ENCODE measurements at regions not wholly inside any gene's neighbourhood (a gene's known extent, or its start where the extent isn't known, plus 50 kb on each side); places are given as distances from the start of the nearest gene placed in this dataset.

DNA sequence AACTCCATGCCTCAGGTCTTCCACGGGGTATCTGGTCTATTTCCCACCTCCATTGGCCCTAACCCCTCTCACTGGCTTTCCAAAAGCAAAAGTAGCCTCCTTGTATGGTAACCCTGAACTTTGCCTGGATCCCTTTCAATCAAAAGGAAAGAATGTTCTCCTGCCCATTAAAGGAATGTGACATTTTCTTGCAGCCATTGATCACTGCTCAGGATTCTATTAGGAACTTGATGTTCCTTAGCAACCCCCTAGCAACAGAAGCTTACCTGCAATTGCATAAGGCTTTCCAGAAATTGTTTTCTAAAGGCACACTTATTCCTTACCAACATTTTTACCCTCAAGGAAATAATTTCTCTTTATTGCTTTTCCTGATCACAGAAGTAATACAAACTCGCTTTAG lies 91.4 kb upstream of the AGAP1 start:
- H3K4me1 ChIP-seq (ENCODE audit: control insufficient read depth, insufficient read depth, low read length), result no peaks in the 10 kb centered on the region
- H3K4me3 ChIP-seq (ENCODE audit: low read depth, low read length), result no peak overlapping the region
- no peaks in the 10 kb centered on the region for H3K27me3 ChIP-seq (ENCODE audit: control insufficient read depth, insufficient read depth, low read length)
- no peak overlapping the region for H3K9ac ChIP-seq (ENCODE audit: low read depth, low read length)
- H3K9me3 ChIP-seq (ENCODE audit: control insufficient read depth, insufficient read depth, low read length), result no peaks in the 10 kb centered on the region
- H3K36me3 ChIP-seq (ENCODE audit: control insufficient read depth, insufficient read depth, low read length), result no peaks in the 10 kb centered on the region

DNA sequence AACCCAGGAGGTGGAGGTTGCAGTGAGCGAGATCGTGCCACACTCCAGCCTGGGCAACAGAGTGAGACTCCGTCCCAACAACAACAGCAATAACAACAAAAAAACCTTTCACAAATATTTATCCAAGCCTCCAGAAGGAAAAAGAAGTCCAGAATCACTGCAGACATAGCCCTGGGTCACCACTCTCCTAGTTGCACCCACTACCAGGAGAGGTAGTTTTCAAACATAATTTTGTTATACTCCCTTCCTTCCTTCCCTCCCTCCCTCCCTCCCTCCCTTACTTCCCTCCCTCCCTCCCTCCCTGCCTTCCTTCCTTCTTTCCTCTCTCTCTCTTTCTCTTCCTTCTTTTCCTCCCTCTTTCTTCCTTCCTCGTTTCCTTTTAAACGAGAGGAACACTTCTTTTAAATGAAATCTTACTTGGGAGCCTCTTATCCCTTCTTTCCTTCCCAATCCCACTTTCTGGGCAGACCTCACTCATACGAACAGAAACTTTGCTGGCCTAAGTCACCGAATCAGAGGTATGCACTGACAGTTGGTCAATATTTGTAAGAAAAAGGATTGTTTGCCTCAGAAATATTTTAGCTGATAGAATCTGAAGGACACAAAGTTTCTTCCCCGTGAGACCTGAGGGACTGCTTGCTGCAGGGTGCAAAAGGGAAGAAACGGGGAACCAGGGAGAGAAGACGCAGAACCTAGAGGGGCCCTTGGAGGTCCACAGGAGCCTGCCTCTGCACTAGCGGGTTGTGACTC lies 88.1 kb upstream of the AGAP1 start:
- no peaks in the 10 kb centered on the region for H3K9me3 ChIP-seq (ENCODE audit: control insufficient read depth, insufficient read depth, low read length)
- H3K36me3 ChIP-seq (ENCODE audit: control insufficient read depth, insufficient read depth, low read length), result no peaks in the 10 kb centered on the region
- H3K4me1 ChIP-seq (ENCODE audit: control insufficient read depth, insufficient read depth, low read length), result no peaks in the 10 kb centered on the region
- no peak overlapping the region for H3K4me3 ChIP-seq (ENCODE audit: low read depth, low read length)
- H3K27me3 ChIP-seq (ENCODE audit: control insufficient read depth, insufficient read depth, low read length), result no peaks in the 10 kb centered on the region
- H3K9ac ChIP-seq (ENCODE audit: low read depth, low read length), result no peak overlapping the region

DNA sequence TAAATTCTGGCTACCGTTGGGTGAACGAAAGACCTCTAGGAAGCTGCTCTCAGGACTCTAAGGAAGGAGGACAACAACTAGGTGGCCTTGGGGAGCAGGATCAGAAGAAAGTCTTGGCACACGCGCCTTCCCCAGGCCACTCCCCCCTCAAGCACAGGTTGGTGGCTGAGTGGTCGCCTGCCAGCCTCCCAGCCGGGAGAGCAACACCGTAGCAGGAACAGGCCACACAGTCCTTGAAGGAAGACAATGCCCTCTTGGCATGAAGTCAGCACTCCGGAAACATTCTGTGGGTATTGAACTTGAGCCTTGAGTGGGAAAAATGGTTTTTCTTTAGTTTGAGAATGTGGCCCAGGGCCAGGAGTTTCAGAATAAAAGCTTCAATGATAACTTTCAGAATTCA lies 87.4 kb upstream of the AGAP1 start:
- H3K4me3 ChIP-seq (ENCODE audit: low read depth, low read length), result no peak overlapping the region
- H3K36me3 ChIP-seq (ENCODE audit: control insufficient read depth, insufficient read depth, low read length), result no peaks in the 10 kb centered on the region
- no peaks in the 10 kb centered on the region for H3K4me1 ChIP-seq (ENCODE audit: control insufficient read depth, insufficient read depth, low read length)
- no peaks in the 10 kb centered on the region for H3K9me3 ChIP-seq (ENCODE audit: control insufficient read depth, insufficient read depth, low read length)
- H3K9ac ChIP-seq (ENCODE audit: low read depth, low read length), result no peak overlapping the region
- H3K27me3 ChIP-seq (ENCODE audit: control insufficient read depth, insufficient read depth, low read length), result no peaks in the 10 kb centered on the region

DNA sequence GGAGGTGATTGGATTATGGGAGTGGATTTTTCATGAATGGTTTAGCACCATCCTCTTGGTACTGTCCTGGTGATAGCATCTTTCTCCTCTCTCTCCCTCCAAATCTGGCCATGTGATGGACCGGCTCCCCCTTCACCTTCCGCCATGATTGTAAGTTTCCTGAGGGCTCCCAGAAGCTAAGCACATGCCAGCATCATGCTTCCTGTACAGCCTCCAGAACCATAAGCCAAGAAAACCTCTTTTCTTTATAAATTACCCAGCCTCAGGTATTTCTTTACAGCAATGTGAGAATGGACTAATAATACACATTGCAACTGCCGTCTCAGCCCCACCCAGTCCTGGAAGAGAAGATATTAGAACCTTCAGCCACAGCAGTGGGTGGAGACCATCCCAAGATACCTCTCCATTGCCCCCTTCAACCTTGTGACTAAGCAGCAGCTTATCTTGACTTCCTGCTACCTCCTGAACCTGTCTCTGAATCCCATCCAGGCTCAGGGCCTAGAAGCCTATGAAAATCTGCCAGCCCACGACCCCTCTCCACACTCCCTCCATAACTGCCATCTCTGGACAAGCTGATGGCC lies 81.8 kb upstream of the AGAP1 start:
- Histone ChIP-seq H3K4me1 (ENCODE audit: control insufficient read depth, insufficient read depth, low read length) (no peaks in the 10 kb centered on the region), H3K36me3 (ENCODE audit: control insufficient read depth, insufficient read depth, low read length) (no peaks in the 10 kb centered on the region), H3K9ac (ENCODE audit: low read depth, low read length) (no peak overlapping the region), H3K4me3 (ENCODE audit: low read depth, low read length) (no peak overlapping the region), H3K27me3 (ENCODE audit: control insufficient read depth, insufficient read depth, low read length) (no peaks in the 10 kb centered on the region), H3K9me3 (ENCODE audit: control insufficient read depth, insufficient read depth, low read length) (no peaks in the 10 kb centered on the region)

GRCh38 chr2:235413064-235413463 lies 80.8 kb upstream of the AGAP1 start:
- Histone ChIP-seq H3K36me3 (ENCODE audit: control insufficient read depth, insufficient read depth, low read length) (no peaks in the 10 kb centered on the region), H3K4me3 (ENCODE audit: low read depth, low read length) (no peak overlapping the region), H3K9ac (ENCODE audit: low read depth, low read length) (no peak overlapping the region), H3K9me3 (ENCODE audit: control insufficient read depth, insufficient read depth, low read length) (no peaks in the 10 kb centered on the region), H3K27me3 (ENCODE audit: control insufficient read depth, insufficient read depth, low read length) (no peaks in the 10 kb centered on the region), H3K4me1 (ENCODE audit: control insufficient read depth, insufficient read depth, low read length) (no peaks in the 10 kb centered on the region)

DNA sequence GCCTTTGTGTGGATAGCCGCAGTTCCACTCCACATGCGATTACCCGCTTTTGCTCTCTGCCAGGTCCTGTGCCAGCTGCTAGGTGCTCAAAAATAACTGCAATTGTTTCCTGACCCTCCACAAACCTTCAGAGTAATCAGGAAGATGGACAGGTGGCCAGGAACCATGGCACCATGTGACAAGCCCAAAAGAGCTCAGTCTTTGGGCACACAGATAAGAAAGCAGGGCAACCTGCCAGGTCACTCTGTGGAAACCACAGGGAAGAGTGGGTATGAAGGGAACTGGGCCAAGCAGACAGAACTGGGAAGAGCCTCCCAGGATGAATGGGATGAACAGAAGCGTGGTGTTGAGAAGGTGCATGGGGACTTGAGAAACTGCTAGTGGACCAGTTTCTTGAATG lies 79.4 kb upstream of the AGAP1 start:
- no peak overlapping the region for H3K4me3 ChIP-seq (ENCODE audit: low read depth, low read length)
- H3K9me3 ChIP-seq (ENCODE audit: control insufficient read depth, insufficient read depth, low read length), result no peaks in the 10 kb centered on the region
- H3K4me1 ChIP-seq (ENCODE audit: control insufficient read depth, insufficient read depth, low read length), result no peaks in the 10 kb centered on the region
- H3K27me3 ChIP-seq (ENCODE audit: control insufficient read depth, insufficient read depth, low read length), result no peaks in the 10 kb centered on the region
- no peak overlapping the region for H3K9ac ChIP-seq (ENCODE audit: low read depth, low read length)
- no peaks in the 10 kb centered on the region for H3K36me3 ChIP-seq (ENCODE audit: control insufficient read depth, insufficient read depth, low read length)

- Histone ChIP-seq H3K27me3 (ENCODE audit: control insufficient read depth, insufficient read depth, low read length) (no peaks in the 10 kb centered on the region), H3K9me3 (ENCODE audit: control insufficient read depth, insufficient read depth, low read length) (no peaks in the 10 kb centered on the region), H3K4me3 (ENCODE audit: low read depth, low read length) (no peak overlapping the region), H3K9ac (ENCODE audit: low read depth, low read length) (no peak overlapping the region), H3K36me3 (ENCODE audit: control insufficient read depth, insufficient read depth, low read length) (no peaks in the 10 kb centered on the region), H3K4me1 (ENCODE audit: control insufficient read depth, insufficient read depth, low read length) (no peaks in the 10 kb centered on the region)
Observed at GRCh38 chr2:235416858-235417499, 76.9 kb upstream of the AGAP1 start.

DNA sequence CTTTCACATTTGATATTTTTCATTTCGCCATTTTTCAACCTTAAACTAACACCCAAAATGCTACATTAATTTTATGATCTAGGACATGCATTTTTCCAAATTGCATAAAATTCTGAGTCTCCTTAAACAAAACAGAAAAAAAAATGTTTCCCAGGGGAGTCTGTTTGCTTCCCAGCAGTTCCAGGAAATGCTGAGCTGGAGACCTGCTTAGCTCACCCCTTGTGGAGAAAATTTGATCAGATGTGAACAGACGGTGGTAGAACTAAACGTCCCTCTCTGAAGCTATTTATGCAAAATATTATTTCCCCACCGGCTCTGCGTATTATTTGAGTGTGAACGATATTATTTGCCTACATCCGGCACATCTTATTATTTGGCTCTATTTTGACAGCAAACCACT lies 74.9 kb upstream of the AGAP1 start:
- no peak overlapping the region for H3K4me3 ChIP-seq (ENCODE audit: low read depth, low read length)
- H3K9ac ChIP-seq (ENCODE audit: low read depth, low read length), result no peak overlapping the region
- no peaks in the 10 kb centered on the region for H3K4me1 ChIP-seq (ENCODE audit: control insufficient read depth, insufficient read depth, low read length)
- no peaks in the 10 kb centered on the region for H3K9me3 ChIP-seq (ENCODE audit: control insufficient read depth, insufficient read depth, low read length)
- no peaks in the 10 kb centered on the region for H3K27me3 ChIP-seq (ENCODE audit: control insufficient read depth, insufficient read depth, low read length)
- H3K36me3 ChIP-seq (ENCODE audit: control insufficient read depth, insufficient read depth, low read length), result no peaks in the 10 kb centered on the region

- Histone ChIP-seq H3K27me3 (ENCODE audit: control insufficient read depth, insufficient read depth, low read length) (no peaks in the 10 kb centered on the region), H3K9ac (ENCODE audit: low read depth, low read length) (no peak overlapping the region), H3K4me1 (ENCODE audit: control insufficient read depth, insufficient read depth, low read length) (no peaks in the 10 kb centered on the region), H3K4me3 (ENCODE audit: low read depth, low read length) (no peak overlapping the region), H3K36me3 (ENCODE audit: control insufficient read depth, insufficient read depth, low read length) (no peaks in the 10 kb centered on the region), H3K9me3 (ENCODE audit: control insufficient read depth, insufficient read depth, low read length) (no peaks in the 10 kb centered on the region)
Observed at GRCh38 chr2:235419996-235420395, 73.8 kb upstream of the AGAP1 start.

DNA sequence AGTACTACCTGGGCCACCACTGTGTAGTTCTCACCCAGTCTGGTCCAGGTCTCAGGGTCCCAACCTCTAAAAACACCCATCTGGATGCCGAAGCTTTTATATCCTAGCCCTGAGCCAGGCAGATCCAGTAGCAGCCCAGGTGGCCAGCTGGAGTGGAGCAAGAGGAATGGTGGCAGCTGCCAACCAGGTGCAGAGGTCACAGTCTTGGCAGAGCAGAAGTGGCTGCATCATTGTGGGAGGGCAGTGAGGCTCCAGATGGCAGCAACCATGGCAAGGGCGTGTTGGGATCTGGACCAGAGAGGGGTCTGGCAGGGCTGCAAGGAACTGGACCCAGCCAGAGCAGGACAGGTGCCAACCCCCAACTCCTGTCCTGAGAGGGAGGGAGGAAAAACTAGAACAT lies 72.2 kb upstream of the AGAP1 start:
- Histone ChIP-seq H3K9me3 (ENCODE audit: control insufficient read depth, insufficient read depth, low read length) (no peaks in the 10 kb centered on the region), H3K4me1 (ENCODE audit: control insufficient read depth, insufficient read depth, low read length) (no peaks in the 10 kb centered on the region), H3K36me3 (ENCODE audit: control insufficient read depth, insufficient read depth, low read length) (no peaks in the 10 kb centered on the region), H3K27me3 (ENCODE audit: control insufficient read depth, insufficient read depth, low read length) (no peaks in the 10 kb centered on the region), H3K4me3 (ENCODE audit: low read depth, low read length) (no peak overlapping the region), H3K9ac (ENCODE audit: low read depth, low read length) (no peak overlapping the region)

- no peaks in the 10 kb centered on the region for H3K36me3 ChIP-seq (ENCODE audit: control insufficient read depth, insufficient read depth, low read length)
- no peaks in the 10 kb centered on the region for H3K9me3 ChIP-seq (ENCODE audit: control insufficient read depth, insufficient read depth, low read length)
Observed at GRCh38 chr2:235430366-235431083, 63.3 kb upstream of the AGAP1 start.

More at GRCh38 chr2:235430366-235431083, 63.3 kb upstream of the AGAP1 start:
- Histone ChIP-seq H3K4me1 (ENCODE audit: control insufficient read depth, insufficient read depth, low read length) (no peaks in the 10 kb centered on the region), H3K9ac (ENCODE audit: low read depth, low read length) (no peak overlapping the region), H3K27me3 (ENCODE audit: control insufficient read depth, insufficient read depth, low read length) (no peaks in the 10 kb centered on the region), H3K4me3 (ENCODE audit: low read depth, low read length) (no peak overlapping the region)

Measured in iPS-15b (cell line).